GM19452 (cell line): ENCODE measurements at regions not wholly inside any gene's neighbourhood (a gene's known extent, or its start where the extent isn't known, plus 50 kb on each side); places are given as distances from the start of the nearest gene placed in this dataset.
"Not testable (repeated sequence)": the region's sequence is repeated elsewhere in the genome, so short reads cannot be mapped to it uniquely, and the experiment has no call there.

ENCODE experiments used
- ATAC-seq: cut with Tn5 transposase; IDR thresholded peaks from one replicate; pipeline ENCODE4 v1.9.1; 2021; ENCODE audit not compliant: unreplicated experiment

GRCh38 chr16:65372171-65372570, 250.3 kb upstream of the CDH11 start:
- no peak for ATAC-seq

GRCh38 chr16:65365732-65366715, 244.2 kb upstream of the CDH11 start:
- ATAC-seq = no peak

- not testable (repeated sequence) for ATAC-seq
Measured at GRCh38 chr16:65356721-65357120, 234.9 kb upstream of the CDH11 start.

- ATAC-seq = no peak
Measured at GRCh38 chr16:65355706-65356105, 233.8 kb upstream of the CDH11 start.

DNA sequence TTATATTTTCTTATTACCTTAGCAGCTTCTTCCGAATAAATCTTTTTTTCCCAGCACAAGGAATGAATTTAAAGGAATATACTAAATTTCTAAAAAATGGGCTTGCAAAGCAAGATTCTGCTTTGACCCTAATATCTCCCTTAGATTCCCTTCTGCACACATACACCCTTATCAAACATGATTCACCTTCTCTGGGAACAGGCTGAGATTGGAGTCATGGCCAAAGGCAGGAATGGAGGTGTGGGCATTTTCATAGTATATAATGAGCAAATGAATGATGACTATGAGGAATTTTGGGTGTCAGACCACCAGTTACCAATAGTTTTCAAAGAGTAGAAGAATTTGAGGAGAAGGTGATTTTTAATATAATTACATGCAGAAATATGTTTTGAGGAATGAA, 231.3 kb upstream of the CDH11 start:
- no peak for ATAC-seq

- ATAC-seq = no peak
Measured at GRCh38 chr16:65349626-65350025, 227.8 kb upstream of the CDH11 start.

DNA sequence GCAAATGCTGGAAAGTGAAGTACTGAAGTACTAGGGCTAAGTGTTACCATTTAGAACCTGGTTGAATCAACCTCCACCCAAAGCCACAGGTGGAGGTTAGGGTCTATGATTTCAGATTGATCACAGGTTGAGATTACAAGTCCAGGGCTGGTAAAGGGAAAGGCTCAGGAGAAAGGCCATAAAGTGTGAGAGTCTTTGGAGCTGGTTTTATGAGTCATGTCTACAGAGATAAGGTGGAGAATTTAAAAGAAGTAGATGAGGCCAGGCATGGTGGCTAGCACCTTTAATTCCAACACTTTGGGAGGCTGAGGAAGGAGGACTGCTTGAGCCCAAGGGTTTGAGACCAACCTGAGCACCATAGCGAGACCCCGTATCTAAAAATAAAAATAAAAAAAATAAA, 221.7 kb upstream of the CDH11 start:
- ATAC-seq = no peak

DNA sequence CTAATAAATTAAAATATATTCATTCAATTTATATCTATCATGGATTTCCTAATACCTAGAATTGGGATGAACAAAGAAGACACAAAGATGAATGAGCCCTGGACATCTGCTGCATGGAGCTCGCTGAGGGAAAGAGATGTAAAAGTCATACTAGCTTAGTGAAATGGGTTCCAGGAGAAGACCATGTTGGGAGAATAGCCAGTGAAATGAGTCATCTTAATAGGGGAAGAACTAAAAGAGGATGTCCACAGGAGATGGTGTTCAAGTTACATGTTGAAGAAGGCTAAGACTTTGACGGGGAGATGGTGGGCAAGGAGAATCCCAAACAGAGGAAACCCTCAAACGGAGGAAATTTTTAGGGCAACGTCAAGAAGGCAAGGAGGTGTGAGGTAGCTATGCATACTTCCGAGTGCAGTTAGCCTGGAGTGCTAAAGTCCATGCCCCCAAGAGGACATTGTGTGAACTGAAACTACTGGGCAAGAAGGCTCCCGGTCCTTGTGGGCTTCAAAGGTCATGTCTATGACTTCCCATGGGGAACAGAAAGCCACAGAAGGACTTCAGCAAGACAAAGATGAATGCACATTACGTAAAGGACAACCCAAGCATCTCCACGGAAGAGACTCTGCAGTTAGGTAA, 220.5 kb upstream of the CDH11 start:
- no peak for ATAC-seq

DNA sequence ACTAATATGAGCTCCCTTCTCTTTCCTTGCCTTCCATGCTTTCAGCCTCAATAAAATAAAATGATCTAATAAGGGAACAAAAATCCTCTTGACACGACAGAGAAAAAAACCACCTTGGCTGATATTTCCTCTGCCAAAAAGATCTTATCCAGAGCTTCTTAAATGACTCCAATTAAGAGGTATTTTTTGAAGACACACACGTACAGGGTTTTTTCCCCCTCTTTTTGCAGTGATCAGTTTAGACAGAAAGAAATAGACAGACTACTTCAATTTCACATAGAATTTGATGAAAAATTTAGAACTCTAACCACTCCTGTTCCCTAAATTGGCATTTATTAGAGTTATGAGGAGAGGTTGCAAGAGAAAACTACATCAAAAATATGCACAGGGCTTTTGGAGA, 217.2 kb upstream of the CDH11 start:
- no peak for ATAC-seq

DNA sequence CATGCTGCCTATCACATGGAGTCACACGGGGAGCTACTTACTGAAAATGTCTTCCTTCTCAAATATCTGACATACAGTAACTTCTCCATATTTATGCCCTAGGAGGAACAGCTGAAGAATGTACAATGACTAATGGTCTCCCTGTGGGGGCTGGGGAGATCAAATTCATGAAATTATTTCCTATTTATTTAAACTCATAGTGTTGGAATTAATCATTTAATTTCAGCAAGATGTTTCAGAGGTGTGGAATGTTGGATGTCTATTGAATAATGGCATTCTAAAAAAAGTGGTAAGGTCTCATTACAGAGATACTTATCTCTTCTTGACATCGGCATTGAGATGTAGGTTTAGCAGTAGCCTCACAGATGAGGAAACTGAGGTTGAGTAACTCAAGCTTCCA, 214.3 kb upstream of the CDH11 start:
- ATAC-seq = no peak

- no peak for ATAC-seq
Measured at GRCh38 chr16:65334081-65334480, 212.2 kb upstream of the CDH11 start.

GRCh38 chr16:65333283-65333682, 211.4 kb upstream of the CDH11 start:
- ATAC-seq = no peak

- no peak for ATAC-seq
Measured at GRCh38 chr16:65327346-65327745, 205.5 kb upstream of the CDH11 start.

- no peak for ATAC-seq
Measured at GRCh38 chr16:65323655-65324237, 201.9 kb upstream of the CDH11 start.

DNA sequence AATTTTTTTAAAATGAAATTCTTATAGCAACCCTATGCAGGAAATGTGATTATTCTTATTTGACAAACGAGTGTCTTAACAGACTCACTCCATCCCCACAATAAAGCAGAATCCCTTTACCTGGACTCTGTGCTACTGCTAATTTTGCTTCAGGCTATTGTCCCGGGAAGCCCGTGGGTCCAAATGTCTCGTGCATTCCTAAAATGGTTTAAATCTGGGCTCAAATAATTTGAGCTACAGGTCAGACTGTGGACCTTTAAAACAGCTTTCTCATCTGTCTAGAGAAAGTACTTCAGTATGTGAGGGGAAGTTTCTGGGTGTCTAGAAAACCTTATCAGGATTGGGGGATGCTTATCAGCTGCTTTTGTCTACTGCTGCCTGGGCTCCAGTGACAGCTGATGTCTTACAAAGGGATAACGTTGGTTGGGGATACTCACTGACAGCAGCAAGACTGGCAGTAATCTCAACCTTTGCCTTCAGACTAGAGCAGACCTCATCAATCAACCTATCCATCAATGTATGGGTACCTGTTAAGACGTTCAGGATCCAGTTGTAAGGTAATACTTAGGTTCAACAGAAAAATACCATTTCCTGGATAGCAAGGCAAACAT, 197.9 kb upstream of the CDH11 start:
- no peak for ATAC-seq

GRCh38 chr16:65318590-65319257, 196.9 kb upstream of the CDH11 start:
- ATAC-seq = no peak

DNA sequence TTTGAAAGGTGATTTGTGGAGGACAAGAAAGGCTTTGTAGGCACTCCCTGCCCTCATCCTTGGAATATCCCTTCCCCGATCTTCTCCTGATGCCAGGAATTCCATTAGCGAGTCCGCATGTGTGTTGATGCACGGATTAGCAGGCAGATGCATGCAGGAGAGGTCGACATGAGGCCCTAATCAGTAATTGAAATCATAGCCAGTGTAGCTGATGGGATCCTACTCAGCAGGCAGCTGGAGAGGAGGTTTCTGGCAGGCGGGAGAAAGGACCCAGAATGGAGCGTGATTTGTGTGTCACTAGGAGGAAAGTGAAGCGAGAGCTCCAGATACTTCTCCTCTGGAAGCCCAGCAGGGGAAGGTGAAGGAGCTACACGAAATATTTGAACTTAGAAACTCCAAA, 196.3 kb upstream of the CDH11 start:
- no peak for ATAC-seq

GRCh38 chr16:65316808-65317207, 194.9 kb upstream of the CDH11 start:
- no peak for ATAC-seq

DNA sequence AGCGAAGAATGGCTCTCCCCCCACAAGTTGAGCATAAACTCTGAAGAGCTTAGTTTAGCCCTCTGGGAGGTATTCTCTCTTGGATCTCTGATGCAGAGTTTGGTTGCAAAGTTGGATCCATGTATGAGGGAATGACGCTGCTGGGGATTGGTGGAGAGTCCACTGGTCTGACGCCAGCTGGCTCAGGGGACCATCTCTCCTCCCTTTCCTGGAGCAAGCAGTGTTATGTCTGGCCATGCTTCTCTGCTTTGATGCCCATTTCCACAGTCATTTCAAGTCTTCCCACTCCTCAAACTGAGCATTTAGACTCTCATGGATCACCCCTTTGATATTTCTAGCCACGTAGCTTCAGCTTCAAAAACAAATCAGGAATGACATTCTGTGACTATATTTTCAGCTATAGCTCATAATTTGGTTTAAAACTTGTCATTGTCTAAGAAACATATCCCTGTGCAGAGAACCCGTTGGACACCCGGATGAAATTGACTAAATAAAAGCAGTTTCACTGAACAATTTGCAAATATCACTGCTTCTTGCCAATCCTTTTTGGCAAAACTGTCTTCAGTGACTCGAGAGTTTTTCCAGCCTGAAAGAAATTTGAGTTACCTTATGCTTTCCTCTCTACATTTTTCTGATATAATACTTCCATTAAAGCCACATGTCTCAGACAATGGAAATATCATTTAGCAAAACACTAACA, 193.4 kb upstream of the CDH11 start:
- ATAC-seq = no peak

DNA sequence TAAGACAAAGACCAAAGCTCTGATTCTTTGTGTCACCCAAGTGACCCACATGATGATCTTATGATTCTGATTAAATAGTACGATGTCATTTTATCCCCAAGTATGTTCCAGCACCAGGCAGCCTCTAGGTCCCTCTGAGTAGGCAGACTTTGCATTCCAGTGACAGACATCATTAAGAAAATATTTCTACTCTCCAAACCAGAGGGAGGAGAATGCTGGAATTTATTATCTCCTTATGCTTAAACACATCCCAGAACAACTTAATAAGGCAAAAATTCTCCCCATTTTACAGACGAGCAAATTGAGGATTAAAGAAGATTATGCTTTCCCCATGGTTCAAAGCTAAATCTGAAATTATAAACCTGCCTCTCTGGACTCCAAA, 192.8 kb upstream of the CDH11 start:
- no peak for ATAC-seq
